ENCODE measurements at regions not wholly inside any gene's neighbourhood (a gene's known extent, or its start where the extent isn't known, plus 50 kb on each side); places are given as distances from the start of the nearest gene placed in this dataset.
"Not testable (repeated sequence)": the region's sequence is repeated elsewhere in the genome, so short reads cannot be mapped to it uniquely, and the experiment has no call there.

- Histone ChIP-seq H2AFZ (ENCODE audit: low read length) (no peak overlapping the region), H3K27ac (ENCODE audit: low read depth, low read length, poor library complexity, severe bottlenecking) (no peak overlapping the region), H3K36me3 (ENCODE audit: insufficient read depth, low read length) (no peaks in the 10 kb centered on the region), H3K4me2 (ENCODE audit: low read length) (no peak overlapping the region), H3K4me1 (ENCODE audit: insufficient read depth, low read length, poor library complexity, severe bottlenecking) (no peaks in the 10 kb centered on the region), H3K9me2 (ENCODE audit: insufficient read depth, low read length) (no peaks in the 10 kb centered on the region), H4K20me1 (ENCODE audit: insufficient read depth, low read length) (no peaks in the 10 kb centered on the region), H3K79me2 (ENCODE audit: insufficient read depth, low read depth, low read length) (no peaks in the 10 kb centered on the region), H3K9me3 (ENCODE audit: low read length) (no peaks in the 10 kb centered on the region), H3K4me3 (ENCODE audit: low read depth, low read length, poor library complexity, severe bottlenecking) (no peak overlapping the region)
- intact Hi-C loops (cut with micrococcal nuclease; ENCODE audit: unreplicated experiment): no loop called here
- ChIA-PET CTCF (ENCODE audit: unreplicated experiment) (no interaction called here), POLR2A (interaction anchor here (0.6 to 1.1 kb wide), 2 partner anchors 11 to 18 kb away, joined by 3 read pairs; no protein-coding TSS in a partner anchor)
- BruUV-seq (replicated peaks): no TSS peak
- TF ChIP-seq CTCF (conservative IDR thresholded peaks at IDR 0.05; ENCODE audit: low read length) (no peak), EZH2phosphoT487 (IDR thresholded peaks at IDR 0.05; ENCODE audit: borderline replicate concordance, low read depth, low read length) (no peak)
- DNase-seq (ENCODE audit: low spot score): no peak
These were observed 163.9 kb downstream of the MAIP1 start for GRCh38 chr2:200119236-200119635.

- Histone ChIP-seq H3K9me2 (ENCODE audit: insufficient read depth, low read length) (no peaks in the 10 kb centered on the region), H4K20me1 (ENCODE audit: insufficient read depth, low read length) (no peaks in the 10 kb centered on the region), H3K9me3 (ENCODE audit: low read length) (no peaks in the 10 kb centered on the region), H3K27ac (ENCODE audit: low read depth, low read length, poor library complexity, severe bottlenecking) (no peak overlapping the region), H3K36me3 (ENCODE audit: insufficient read depth, low read length) (no peaks in the 10 kb centered on the region), H3K4me1 (ENCODE audit: insufficient read depth, low read length, poor library complexity, severe bottlenecking) (no peaks in the 10 kb centered on the region), H2AFZ (ENCODE audit: low read length) (no peak overlapping the region), H3K79me2 (ENCODE audit: insufficient read depth, low read depth, low read length) (no peaks in the 10 kb centered on the region), H3K4me2 (ENCODE audit: low read length) (no peak overlapping the region), H3K4me3 (ENCODE audit: low read depth, low read length, poor library complexity, severe bottlenecking) (no peak overlapping the region)
- TF ChIP-seq EZH2phosphoT487 (IDR thresholded peaks at IDR 0.05; ENCODE audit: borderline replicate concordance, low read depth, low read length): no peak
- TF ChIP-seq CTCF (conservative IDR thresholded peaks at IDR 0.05; ENCODE audit: low read length): no peak
- no peak for DNase-seq (ENCODE audit: low spot score)
- no TSS peak for BruUV-seq (replicated peaks)
- intact Hi-C loops (cut with micrococcal nuclease; ENCODE audit: unreplicated experiment): no loop called here
- POLR2A ChIA-PET: no interaction called here
- CTCF ChIA-PET (ENCODE audit: unreplicated experiment): no interaction called here
These were observed 166.5 kb downstream of the MAIP1 start for GRCh38 chr2:200121931-200122330.

DNA sequence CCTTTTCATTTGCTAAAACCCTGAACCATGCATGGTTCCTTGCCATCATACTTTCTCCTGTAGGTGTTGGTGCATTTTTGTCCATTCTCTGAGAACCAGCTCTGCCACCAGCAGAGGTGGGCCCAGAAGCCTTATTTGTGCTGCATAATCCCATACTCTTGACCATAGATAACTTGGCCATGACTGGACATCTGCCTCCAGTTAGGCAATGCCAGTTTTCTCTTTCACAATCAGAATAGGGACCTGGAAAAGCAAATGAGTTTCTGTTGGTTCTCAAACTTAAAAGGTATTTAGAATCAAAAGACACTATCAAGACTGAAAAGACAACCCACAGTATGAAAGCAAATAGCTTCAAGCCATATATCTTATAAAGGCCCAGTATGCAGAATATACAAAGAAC lies 167.3 kb downstream of the MAIP1 start:
- Histone ChIP-seq H3K4me3 (ENCODE audit: low read depth, low read length, poor library complexity, severe bottlenecking) (no peak overlapping the region), H4K20me1 (ENCODE audit: insufficient read depth, low read length) (no peaks in the 10 kb centered on the region), H3K36me3 (ENCODE audit: insufficient read depth, low read length) (no peaks in the 10 kb centered on the region), H3K79me2 (ENCODE audit: insufficient read depth, low read depth, low read length) (no peaks in the 10 kb centered on the region), H3K9me3 (ENCODE audit: low read length) (no peaks in the 10 kb centered on the region), H2AFZ (ENCODE audit: low read length) (no peak overlapping the region), H3K9me2 (ENCODE audit: insufficient read depth, low read length) (no peaks in the 10 kb centered on the region), H3K27ac (ENCODE audit: low read depth, low read length, poor library complexity, severe bottlenecking) (no peak overlapping the region), H3K4me2 (ENCODE audit: low read length) (no peak overlapping the region), H3K4me1 (ENCODE audit: insufficient read depth, low read length, poor library complexity, severe bottlenecking) (no peaks in the 10 kb centered on the region)
- DNase-seq (ENCODE audit: low spot score): no peak
- TF ChIP-seq CTCF (conservative IDR thresholded peaks at IDR 0.05; ENCODE audit: low read length): no peak
- TF ChIP-seq EZH2phosphoT487 (IDR thresholded peaks at IDR 0.05; ENCODE audit: borderline replicate concordance, low read depth, low read length): no peak
- ChIA-PET CTCF (ENCODE audit: unreplicated experiment) (no interaction called here), POLR2A (no interaction called here)
- no TSS peak for BruUV-seq (replicated peaks)
- intact Hi-C loops (cut with micrococcal nuclease; ENCODE audit: unreplicated experiment): no loop called here

- intact Hi-C loops (cut with micrococcal nuclease; ENCODE audit: unreplicated experiment); H3K36me3 ChIP-seq (ENCODE audit: insufficient read depth, low read length); H3K9me2 ChIP-seq (ENCODE audit: insufficient read depth, low read length); H4K20me1 ChIP-seq (ENCODE audit: insufficient read depth, low read length); POLR2A ChIA-PET; BruUV-seq (replicated peaks); DNase-seq (ENCODE audit: low spot score); H3K4me3 ChIP-seq (ENCODE audit: low read depth, low read length, poor library complexity, severe bottlenecking); H3K27ac ChIP-seq (ENCODE audit: low read depth, low read length, poor library complexity, severe bottlenecking); CTCF ChIA-PET (ENCODE audit: unreplicated experiment); H3K4me2 ChIP-seq (ENCODE audit: low read length); H3K9me3 ChIP-seq (ENCODE audit: low read length); H3K4me1 ChIP-seq (ENCODE audit: insufficient read depth, low read length, poor library complexity, severe bottlenecking); H2AFZ ChIP-seq (ENCODE audit: low read length); H3K79me2 ChIP-seq (ENCODE audit: insufficient read depth, low read depth, low read length): not testable (repeated sequence)
These were observed 169.4 kb downstream of the MAIP1 start for GRCh38 chr2:200124665-200125368.

Data from OCI-LY7 (cell line).